HFFc6 (cell line): ENCODE measurements at regions not wholly inside any gene's neighbourhood (a gene's known extent, or its start where the extent isn't known, plus 50 kb on each side); places are given as distances from the start of the nearest gene placed in this dataset.

Experiments
- DNase-seq: peaks from one replicate; pipeline ENCODE4 v3.0.0-alpha.2; 2018
- H3K27ac Mint-ChIP-seq: 2 replicates; pipeline ENCODE4 v1.8.0; 2020; ENCODE audit warnings: mild to moderate bottlenecking, mixed read lengths
- H3K27me3 Mint-ChIP-seq: 2 replicates; pipeline ENCODE4 v1.8.0; 2021; ENCODE audit warnings: mild to moderate bottlenecking, moderate library complexity, mixed read lengths; ENCODE audit not compliant: insufficient read depth
- H3K36me3 Mint-ChIP-seq: 2 replicates; pipeline ENCODE4 v1.8.0; 2021; ENCODE audit warnings: low read depth, mixed read lengths
- H3K4me1 Mint-ChIP-seq: 2 replicates; pipeline ENCODE4 v1.8.0; 2020; ENCODE audit warnings: low read depth, mixed read lengths
- H3K4me3 Mint-ChIP-seq: 2 replicates; pipeline ENCODE4 v1.8.0; 2020; ENCODE audit warnings: mild to moderate bottlenecking, moderate library complexity, mixed read lengths
- H3K9me3 Mint-ChIP-seq: 2 replicates; pipeline ENCODE4 v1.8.0; 2020; ENCODE audit warnings: mild to moderate bottlenecking, mixed read lengths
- TF ChIP-seq, protein P1 (sequence below): fragments of 200-600 bp; sonication (generic); IDR thresholded peaks from 2 replicates; pipeline ENCODE4 v1.5.0; 2021; ENCODE audit warnings: antibody characterized with exemption, mild to moderate bottlenecking

DNA sequence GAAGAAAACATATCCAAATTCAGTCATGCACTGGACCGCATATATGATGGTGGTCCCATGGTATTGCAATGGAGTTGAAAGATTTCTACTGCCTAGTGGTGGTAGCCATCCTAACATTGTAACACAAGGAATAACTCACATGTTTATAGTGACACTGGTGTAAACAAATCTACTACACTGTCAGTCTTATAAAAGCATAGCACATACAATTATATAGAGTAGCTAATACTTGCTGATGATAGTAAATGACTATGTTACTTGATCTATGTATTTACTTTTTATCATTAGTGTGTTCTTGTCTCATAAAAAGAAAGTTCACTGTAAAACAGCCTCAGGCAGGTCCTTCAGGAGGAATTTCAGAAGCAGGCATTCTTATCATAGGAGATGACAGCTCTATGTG, 96.0 kb upstream of the CDIN1 start:
- no peaks in the 10 kb centered on the region for H3K36me3 Mint-ChIP-seq
- H3K27me3 Mint-ChIP-seq, result no peaks in the 10 kb centered on the region
- no peak overlapping the region; the same call in 1 of the 2 replicates for H3K27ac Mint-ChIP-seq
- TF ChIP-seq, protein P1, sequence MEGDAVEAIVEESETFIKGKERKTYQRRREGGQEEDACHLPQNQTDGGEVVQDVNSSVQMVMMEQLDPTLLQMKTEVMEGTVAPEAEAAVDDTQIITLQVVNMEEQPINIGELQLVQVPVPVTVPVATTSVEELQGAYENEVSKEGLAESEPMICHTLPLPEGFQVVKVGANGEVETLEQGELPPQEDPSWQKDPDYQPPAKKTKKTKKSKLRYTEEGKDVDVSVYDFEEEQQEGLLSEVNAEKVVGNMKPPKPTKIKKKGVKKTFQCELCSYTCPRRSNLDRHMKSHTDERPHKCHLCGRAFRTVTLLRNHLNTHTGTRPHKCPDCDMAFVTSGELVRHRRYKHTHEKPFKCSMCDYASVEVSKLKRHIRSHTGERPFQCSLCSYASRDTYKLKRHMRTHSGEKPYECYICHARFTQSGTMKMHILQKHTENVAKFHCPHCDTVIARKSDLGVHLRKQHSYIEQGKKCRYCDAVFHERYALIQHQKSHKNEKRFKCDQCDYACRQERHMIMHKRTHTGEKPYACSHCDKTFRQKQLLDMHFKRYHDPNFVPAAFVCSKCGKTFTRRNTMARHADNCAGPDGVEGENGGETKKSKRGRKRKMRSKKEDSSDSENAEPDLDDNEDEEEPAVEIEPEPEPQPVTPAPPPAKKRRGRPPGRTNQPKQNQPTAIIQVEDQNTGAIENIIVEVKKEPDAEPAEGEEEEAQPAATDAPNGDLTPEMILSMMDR, result no peak
- DNase-seq, result no peak
- H3K9me3 Mint-ChIP-seq, result no peaks in the 10 kb centered on the region
- H3K4me3 Mint-ChIP-seq, result no peak overlapping the region
- peaks cover 19% of the 10 kb centered on the region; the same call in 1 of the 2 replicates for H3K4me1 Mint-ChIP-seq

DNA sequence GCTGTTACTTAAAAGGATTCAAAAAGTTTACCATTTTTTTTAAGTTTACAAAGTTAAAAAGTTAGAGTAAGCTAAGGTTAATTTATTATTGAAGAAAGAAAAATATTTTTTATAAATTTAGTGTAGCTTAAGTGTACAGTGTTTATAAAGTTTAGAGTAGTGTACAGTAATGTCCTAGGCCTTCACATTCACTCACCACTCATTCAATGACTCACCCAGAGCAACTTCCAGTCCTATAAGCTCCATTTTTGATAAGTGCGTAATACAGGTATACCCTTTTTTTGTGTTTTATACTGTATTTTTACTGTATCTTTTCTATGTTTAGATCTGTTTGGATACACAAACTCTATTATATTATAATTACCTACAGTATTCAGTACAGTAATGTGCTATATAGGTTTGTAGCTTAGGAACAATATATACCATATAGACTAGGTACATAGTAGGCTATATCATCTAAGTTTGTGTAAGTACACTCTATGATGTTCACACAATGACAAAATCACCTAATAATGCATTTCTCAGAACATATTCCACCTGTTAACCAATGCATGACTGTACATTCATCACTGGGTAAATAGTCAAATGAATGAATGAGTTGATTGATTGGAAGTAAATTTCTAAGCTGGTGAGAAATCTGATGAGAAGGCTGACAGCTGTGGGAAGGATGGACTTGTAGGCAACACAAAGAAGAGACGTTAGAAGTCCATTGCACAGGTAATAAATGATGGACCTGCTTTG, 95.2 kb upstream of the CDIN1 start:
- Mint-ChIP-seq H3K27me3 (no peaks in the 10 kb centered on the region), H3K27ac (no peak overlapping the region), H3K9me3 (no peaks in the 10 kb centered on the region), H3K36me3 (no peaks in the 10 kb centered on the region), H3K4me3 (no peak overlapping the region), H3K4me1 (peaks cover 15% of the 10 kb centered on the region; the same call in 1 of the 2 replicates)
- TF ChIP-seq, protein P1, result no peak
- peak; percentile 7 for DNase-seq

DNA sequence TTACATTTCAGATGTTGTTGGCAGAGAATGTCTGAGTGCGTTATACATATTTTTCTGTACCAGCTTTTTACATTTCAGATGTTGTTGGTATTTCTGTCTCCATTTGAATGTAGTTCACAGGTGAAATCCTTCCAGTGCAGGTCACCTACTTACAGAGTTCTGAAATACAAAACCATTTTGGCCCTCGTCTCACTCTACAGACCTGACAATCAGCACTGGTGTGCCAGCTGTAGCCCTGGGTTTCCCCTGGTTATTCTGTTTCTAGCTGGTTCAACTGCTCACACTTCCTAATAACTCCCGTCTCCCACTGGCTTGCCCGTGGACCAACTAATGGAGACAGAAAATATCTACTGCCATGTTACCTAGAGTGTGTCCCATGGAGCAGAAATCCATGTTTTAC, 87.5 kb upstream of the CDIN1 start:
- no peak overlapping the region for H3K27ac Mint-ChIP-seq
- no peak for DNase-seq

DNA sequence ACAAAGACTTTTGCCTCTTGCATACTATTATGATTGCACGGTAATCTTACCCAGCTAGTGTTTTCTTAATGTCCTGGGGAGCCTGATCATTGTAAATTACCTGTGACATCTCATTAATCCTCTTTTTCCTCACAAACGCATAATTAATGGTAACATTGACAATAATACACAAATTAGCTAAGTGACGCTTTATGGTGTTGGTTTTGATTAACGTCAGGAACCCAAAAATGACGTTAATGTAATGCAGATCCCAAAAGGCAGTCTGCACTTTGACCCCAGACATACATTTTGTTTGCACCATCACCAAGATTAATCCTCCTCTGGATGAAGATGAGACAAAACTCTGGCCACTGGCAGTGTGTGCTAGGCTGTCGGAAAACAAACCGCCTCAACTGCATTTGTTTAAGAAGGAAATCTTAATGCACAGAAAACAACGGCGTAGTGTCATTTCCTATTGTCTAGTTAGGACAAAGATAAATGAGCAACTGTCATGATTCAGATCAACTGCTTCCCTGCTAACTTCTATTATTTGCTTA, 83.9 kb upstream of the CDIN1 start:
- no peaks in the 10 kb centered on the region; the same call in 1 of the 2 replicates for H3K36me3 Mint-ChIP-seq
- no peaks in the 10 kb centered on the region; the same call in 1 of the 2 replicates for H3K27me3 Mint-ChIP-seq
- H3K27ac Mint-ChIP-seq, result no peak overlapping the region
- peaks cover 37% of the 10 kb centered on the region for H3K4me1 Mint-ChIP-seq
- TF ChIP-seq, protein P1, result no peak
- no peaks in the 10 kb centered on the region for H3K9me3 Mint-ChIP-seq
- H3K4me3 Mint-ChIP-seq, result no peak overlapping the region
- no peak for DNase-seq

More for the DNA sequence above, 87.5 kb upstream of the CDIN1 start:
- Mint-ChIP-seq H3K4me1 (peaks cover 14% of the 10 kb centered on the region), H3K36me3 (no peaks in the 10 kb centered on the region; the same call in 1 of the 2 replicates), H3K4me3 (no peak overlapping the region), H3K9me3 (no peaks in the 10 kb centered on the region), H3K27me3 (no peaks in the 10 kb centered on the region; the same call in 1 of the 2 replicates)
- TF ChIP-seq, protein P1, result no peak

DNA sequence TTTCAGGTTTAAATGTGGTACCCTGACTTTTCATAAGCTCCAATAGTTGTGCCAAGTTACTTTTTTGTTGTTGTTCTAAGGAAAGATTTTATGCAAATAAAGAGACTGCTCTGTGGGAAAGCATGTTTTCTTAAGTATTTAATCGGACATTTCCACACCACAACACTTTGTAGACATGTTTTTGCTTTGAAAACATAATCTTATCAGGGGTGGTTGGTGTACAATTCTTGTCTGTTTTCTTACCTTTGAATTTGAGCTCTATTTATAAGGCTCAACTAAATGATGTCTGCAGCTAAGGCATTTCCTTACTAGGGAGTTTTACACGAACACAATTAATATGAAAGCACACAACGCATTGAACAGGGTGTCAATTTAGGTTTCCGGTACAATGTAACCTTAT, 81.5 kb upstream of the CDIN1 start:
- H3K4me1 Mint-ChIP-seq, result peaks cover 50% of the 10 kb centered on the region

More for the DNA sequence above, 81.5 kb upstream of the CDIN1 start:
- H3K36me3 Mint-ChIP-seq, result no peaks in the 10 kb centered on the region; the same call in 1 of the 2 replicates
- no peaks in the 10 kb centered on the region; the same call in 1 of the 2 replicates for H3K27me3 Mint-ChIP-seq
- no peak for DNase-seq
- H3K9me3 Mint-ChIP-seq, result no peaks in the 10 kb centered on the region
- no peak overlapping the region for H3K4me3 Mint-ChIP-seq
- H3K27ac Mint-ChIP-seq, result no peak overlapping the region
- TF ChIP-seq, protein P1, result no peak
